ENCODE measurements at regions not wholly inside any gene's neighbourhood (a gene's known extent, or its start where the extent isn't known, plus 50 kb on each side); places are given as distances from the start of the nearest gene placed in this dataset.

DNA sequence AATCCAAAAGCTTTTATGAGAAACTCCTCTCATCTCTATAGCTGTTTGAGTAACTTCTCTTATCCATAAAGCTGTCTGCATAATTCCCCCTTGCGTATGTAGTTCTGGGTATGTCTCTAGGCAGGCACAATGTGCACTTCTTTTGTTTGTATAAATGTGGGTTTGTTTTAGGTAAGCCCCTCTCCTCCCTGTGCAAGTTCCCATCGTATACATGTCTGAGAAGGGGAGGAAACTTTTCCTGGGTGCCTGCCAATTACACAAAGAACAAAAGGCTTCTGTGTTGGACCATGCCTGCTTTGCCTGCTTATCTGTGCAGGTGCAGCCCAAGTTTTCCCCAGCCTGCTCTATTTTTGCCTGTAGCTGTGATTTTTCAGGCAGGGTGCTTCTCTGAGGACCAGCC, 96.7 kb downstream of the CCER1 start:
- TF ChIP-seq, protein P1, sequence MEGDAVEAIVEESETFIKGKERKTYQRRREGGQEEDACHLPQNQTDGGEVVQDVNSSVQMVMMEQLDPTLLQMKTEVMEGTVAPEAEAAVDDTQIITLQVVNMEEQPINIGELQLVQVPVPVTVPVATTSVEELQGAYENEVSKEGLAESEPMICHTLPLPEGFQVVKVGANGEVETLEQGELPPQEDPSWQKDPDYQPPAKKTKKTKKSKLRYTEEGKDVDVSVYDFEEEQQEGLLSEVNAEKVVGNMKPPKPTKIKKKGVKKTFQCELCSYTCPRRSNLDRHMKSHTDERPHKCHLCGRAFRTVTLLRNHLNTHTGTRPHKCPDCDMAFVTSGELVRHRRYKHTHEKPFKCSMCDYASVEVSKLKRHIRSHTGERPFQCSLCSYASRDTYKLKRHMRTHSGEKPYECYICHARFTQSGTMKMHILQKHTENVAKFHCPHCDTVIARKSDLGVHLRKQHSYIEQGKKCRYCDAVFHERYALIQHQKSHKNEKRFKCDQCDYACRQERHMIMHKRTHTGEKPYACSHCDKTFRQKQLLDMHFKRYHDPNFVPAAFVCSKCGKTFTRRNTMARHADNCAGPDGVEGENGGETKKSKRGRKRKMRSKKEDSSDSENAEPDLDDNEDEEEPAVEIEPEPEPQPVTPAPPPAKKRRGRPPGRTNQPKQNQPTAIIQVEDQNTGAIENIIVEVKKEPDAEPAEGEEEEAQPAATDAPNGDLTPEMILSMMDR (IDR thresholded peaks at IDR 0.05; ENCODE audit: borderline replicate concordance, extremely low read depth, low read length, poor library complexity, severe bottlenecking): no peak
- TF ChIP-seq EZH2 (IDR thresholded peaks at IDR 0.05; ENCODE audit: borderline replicate concordance, low read depth, low read length, severe bottlenecking): no peak
